ENCODE measurements at regions not wholly inside any gene's neighbourhood (a gene's known extent, or its start where the extent isn't known, plus 50 kb on each side); places are given as distances from the start of the nearest gene placed in this dataset.

- TF ChIP-seq CTCF (IDR thresholded peaks at IDR 0.05) = no peak
- no peak for TF ChIP-seq POLR2A (IDR thresholded peaks at IDR 0.05)
Observed at GRCh38 chr5:114634967-114635901, 273.4 kb downstream of the KCNN2 start.

Data from breast epithelium (tissue), 3 donors.